ENCODE measurements at regions not wholly inside any gene's neighbourhood (a gene's known extent, or its start where the extent isn't known, plus 50 kb on each side); places are given as distances from the start of the nearest gene placed in this dataset.
A peak's percentile ranks its signal among the peaks of the same experiment; 100 is the strongest.
"Not testable (repeated sequence)": the region's sequence is repeated elsewhere in the genome, so short reads cannot be mapped to it uniquely, and the experiment has no call there.

GRCh38 chr7:16369855-16370254 lies 51.5 kb downstream of the CRPPA start:
- no peak overlapping the region for H3K4me3 ChIP-seq (ENCODE audit: low read depth, low read length)
- TF ChIP-seq CTCF (IDR thresholded peaks at IDR 0.05; ENCODE audit: control insufficient read depth, extremely low read depth, insufficient read depth): no peak
- no peak for DNase-seq (ENCODE audit: low read depth)

- H3K4me3 ChIP-seq (ENCODE audit: low read depth, low read length); DNase-seq (ENCODE audit: low read depth): not testable (repeated sequence)
These were observed 52.0 kb downstream of the CRPPA start for GRCh38 chr7:16369309-16369708.

- H3K4me3 ChIP-seq (ENCODE audit: low read depth, low read length): no peak overlapping the region
- no peak for DNase-seq (ENCODE audit: low read depth)
- TF ChIP-seq CTCF (IDR thresholded peaks at IDR 0.05; ENCODE audit: control insufficient read depth, extremely low read depth, insufficient read depth): no peak
These were observed 52.5 kb downstream of the CRPPA start for GRCh38 chr7:16368885-16369284.

GRCh38 chr7:16367115-16367514 lies 54.2 kb downstream of the CRPPA start:
- DNase-seq (ENCODE audit: low read depth): no peak
- no peak overlapping the region for H3K4me3 ChIP-seq (ENCODE audit: low read depth, low read length)
- TF ChIP-seq CTCF (IDR thresholded peaks at IDR 0.05; ENCODE audit: control insufficient read depth, extremely low read depth, insufficient read depth): no peak

- no peak for TF ChIP-seq CTCF (IDR thresholded peaks at IDR 0.05; ENCODE audit: control insufficient read depth, extremely low read depth, insufficient read depth)
- no peak for DNase-seq (ENCODE audit: low read depth)
- no peak overlapping the region for H3K4me3 ChIP-seq (ENCODE audit: low read depth, low read length)
These were observed 55.4 kb downstream of the CRPPA start for GRCh38 chr7:16365952-16366351.

GRCh38 chr7:16365177-16365576 lies 56.2 kb downstream of the CRPPA start:
- TF ChIP-seq CTCF (IDR thresholded peaks at IDR 0.05; ENCODE audit: control insufficient read depth, extremely low read depth, insufficient read depth): no peak
- no peak overlapping the region for H3K4me3 ChIP-seq (ENCODE audit: low read depth, low read length)
- DNase-seq (ENCODE audit: low read depth): no peak

GRCh38 chr7:16359216-16359615 lies 62.1 kb downstream of the CRPPA start:
- DNase-seq (ENCODE audit: low read depth): no peak
- no peak for TF ChIP-seq CTCF (IDR thresholded peaks at IDR 0.05; ENCODE audit: control insufficient read depth, extremely low read depth, insufficient read depth)
- H3K4me3 ChIP-seq (ENCODE audit: low read depth, low read length): no peak overlapping the region

- no peak overlapping the region for H3K4me3 ChIP-seq (ENCODE audit: low read depth, low read length)
- DNase-seq (ENCODE audit: low read depth): peak; percentile 41
- TF ChIP-seq CTCF (IDR thresholded peaks at IDR 0.05; ENCODE audit: control insufficient read depth, extremely low read depth, insufficient read depth): no peak
These were observed 63.4 kb downstream of the CRPPA start for GRCh38 chr7:16357921-16358320.

Data from LNCaP clone FGC (cell line).